ENCODE measurements at regions not wholly inside any gene's neighbourhood (a gene's known extent, or its start where the extent isn't known, plus 50 kb on each side); places are given as distances from the start of the nearest gene placed in this dataset.

GRCh38 chr2:214629875-214630274 lies 179.6 kb downstream of the BARD1 start:
- TF ChIP-seq, protein P1, sequence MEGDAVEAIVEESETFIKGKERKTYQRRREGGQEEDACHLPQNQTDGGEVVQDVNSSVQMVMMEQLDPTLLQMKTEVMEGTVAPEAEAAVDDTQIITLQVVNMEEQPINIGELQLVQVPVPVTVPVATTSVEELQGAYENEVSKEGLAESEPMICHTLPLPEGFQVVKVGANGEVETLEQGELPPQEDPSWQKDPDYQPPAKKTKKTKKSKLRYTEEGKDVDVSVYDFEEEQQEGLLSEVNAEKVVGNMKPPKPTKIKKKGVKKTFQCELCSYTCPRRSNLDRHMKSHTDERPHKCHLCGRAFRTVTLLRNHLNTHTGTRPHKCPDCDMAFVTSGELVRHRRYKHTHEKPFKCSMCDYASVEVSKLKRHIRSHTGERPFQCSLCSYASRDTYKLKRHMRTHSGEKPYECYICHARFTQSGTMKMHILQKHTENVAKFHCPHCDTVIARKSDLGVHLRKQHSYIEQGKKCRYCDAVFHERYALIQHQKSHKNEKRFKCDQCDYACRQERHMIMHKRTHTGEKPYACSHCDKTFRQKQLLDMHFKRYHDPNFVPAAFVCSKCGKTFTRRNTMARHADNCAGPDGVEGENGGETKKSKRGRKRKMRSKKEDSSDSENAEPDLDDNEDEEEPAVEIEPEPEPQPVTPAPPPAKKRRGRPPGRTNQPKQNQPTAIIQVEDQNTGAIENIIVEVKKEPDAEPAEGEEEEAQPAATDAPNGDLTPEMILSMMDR (conservative IDR thresholded peaks at IDR 0.05), result no peak
- TF ChIP-seq EZH2 (IDR thresholded peaks at IDR 0.05; ENCODE audit: low read depth), result no peak

All from PC-9 (cell line).